Inflammatory macrophage (primary cell): ENCODE measurements at regions not wholly inside any gene's neighbourhood (a gene's known extent, or its start where the extent isn't known, plus 50 kb on each side); places are given as distances from the start of the nearest gene placed in this dataset.
A peak's percentile ranks its signal among the peaks of the same experiment; 100 is the strongest.

ENCODE experiments used
- DNase-seq, 2 donors: peaks; one replicate each; pipeline ENCODE4 v3.0.0-alpha.2; 2020 to 2022

DNA sequence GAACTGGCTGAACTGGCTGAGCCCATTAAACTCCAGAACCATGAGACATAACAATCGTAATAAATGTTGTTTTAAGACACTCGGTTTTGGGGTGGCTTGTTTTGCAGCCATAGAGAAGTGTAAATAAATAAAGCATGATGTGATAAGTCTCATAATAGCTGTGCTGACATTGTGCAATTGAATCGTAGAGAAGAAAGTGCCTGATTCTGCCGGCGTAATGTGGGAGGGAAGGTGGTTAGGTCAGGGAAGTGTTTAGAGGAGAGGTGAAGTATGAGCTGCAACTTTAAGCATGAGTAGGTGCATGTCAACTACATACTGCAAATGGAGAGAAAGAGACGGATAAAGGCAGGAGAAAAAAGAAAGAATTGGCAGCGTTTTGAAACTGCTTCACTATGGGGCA, 217.1 kb downstream of the BLID start:
- DNase-seq, result no peak

DNA sequence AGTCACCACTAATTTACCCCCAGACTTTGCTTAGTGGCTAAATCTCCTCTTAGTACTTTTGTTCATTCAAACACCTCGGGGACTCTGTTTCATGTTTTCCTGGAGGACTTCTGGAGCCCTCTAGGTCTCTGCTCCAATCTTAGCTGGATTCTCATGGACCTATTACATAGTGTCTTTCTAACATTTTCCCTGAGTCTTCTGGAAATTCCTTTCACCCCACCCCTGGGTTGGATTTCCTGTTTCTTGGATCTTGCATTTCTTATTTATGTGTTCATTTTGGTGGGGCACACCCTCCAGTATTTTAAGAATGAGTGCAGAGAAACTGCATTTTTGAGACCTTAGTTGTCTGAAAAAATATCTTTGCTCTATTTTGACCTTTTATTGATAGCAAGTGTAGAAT, 220.1 kb downstream of the BLID start:
- no peak for DNase-seq

DNA sequence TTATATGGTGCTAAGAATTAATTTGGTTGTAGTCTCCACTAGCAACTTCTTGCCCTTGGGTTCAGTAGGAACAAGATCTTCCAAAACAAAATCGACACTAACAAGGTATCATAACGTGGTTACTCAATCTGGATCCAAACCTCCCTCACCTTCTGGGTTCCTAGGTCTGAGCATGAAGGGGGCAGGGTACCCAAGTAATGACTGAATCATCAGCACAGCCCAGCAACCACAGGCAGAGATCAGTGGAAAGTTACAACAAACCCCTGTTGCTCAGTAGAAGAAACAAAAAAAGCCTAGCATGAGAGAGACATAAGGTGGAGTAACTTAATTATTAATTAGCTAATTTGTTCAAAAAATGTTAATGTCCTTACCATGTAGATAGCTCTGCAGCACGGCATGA, 221.4 kb downstream of the BLID start:
- no peak for DNase-seq

DNA sequence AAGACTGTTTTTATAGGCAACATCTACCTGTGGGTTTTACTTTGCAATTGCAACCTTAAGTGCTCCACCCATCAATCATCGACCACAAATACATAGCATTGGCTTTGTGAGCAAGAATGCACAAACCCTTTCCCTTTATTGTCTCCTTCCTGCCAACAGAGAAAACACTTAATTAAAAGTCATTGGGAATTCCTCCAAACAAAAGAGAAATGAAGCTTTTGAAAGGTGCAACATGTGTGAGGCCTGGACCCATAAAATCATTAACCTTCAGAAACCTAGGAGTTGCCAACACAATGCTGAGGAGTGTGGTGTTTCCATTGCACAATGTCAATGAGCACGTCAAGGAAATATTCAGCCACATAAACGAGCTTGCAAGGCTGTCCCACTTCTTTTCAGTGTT, 223.2 kb downstream of the BLID start:
- DNase-seq, result no peak

DNA sequence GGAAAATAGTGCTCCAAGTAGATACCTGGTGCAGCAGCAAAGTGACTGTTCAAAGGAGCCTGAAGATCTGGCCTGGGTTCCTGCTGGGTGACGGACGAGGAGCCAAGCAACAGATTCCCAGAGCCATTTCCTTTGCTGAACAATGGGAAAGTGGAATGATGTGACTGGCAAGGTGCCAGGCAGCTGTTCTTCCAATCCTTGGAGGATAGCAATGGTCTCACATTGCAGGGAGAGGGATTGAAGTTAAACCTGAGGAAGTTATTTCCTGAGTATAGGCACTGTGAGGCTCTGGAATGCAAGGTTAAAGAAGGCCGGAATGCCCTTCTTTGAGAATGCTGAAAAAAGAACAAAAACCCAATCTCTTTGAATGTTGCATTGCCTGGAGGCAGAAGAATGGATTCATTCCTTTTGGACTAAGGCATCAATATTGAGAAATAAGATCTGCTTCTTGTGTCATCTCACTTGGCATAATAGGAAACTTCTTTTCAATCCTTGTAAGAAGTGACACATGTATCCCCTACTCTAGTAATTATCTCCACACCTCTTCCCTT, 223.8 kb downstream of the BLID start:
- DNase-seq, result no peak

DNA sequence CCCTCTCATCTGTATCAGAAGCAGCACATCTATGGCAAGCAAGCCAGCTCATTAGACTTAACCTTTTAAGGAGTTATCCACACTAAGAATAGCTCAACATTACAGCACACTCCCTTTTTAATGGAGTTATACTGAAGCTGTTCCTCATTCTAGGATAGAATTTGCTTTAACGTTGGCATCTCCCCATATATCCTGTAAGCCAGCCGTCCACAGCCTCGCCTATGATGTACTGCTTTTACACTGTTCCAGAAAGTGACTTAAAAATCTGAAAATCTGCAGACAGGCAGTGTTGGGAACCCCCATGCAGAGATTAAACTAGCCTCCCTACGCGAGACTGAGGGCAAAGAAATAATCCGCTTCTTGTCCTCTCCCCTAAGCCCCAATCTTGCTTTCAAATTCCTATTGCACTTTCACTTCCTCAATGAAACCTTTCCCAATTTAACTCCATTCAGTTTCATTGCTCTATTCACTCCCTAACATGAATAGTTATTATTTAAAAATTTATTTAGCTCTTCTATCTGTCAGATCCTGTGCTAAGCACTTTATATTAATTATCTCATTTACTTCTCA, 225.0 kb downstream of the BLID start:
- DNase-seq, result peak; percentile 34 to 64

DNA sequence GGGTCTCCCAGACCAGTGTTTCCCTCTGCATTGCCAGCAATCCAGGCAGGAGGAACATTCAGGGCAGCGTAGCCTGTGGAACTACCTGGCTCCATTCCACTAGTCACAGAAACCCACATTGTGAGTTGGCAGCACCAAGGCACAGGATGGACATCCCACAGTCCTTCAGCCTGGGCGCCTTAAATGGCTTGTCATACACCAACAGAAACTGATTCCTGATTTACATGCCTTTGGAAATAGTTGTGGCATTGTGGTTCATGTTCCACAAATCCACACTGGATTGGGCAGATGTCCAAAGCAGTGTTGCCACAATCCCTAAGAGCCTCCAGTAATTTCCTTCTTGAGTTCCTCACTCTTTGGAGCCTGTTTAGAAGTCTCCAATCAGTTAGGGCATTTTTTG, 225.6 kb downstream of the BLID start:
- DNase-seq, result peak; percentile 14 to 50

DNA sequence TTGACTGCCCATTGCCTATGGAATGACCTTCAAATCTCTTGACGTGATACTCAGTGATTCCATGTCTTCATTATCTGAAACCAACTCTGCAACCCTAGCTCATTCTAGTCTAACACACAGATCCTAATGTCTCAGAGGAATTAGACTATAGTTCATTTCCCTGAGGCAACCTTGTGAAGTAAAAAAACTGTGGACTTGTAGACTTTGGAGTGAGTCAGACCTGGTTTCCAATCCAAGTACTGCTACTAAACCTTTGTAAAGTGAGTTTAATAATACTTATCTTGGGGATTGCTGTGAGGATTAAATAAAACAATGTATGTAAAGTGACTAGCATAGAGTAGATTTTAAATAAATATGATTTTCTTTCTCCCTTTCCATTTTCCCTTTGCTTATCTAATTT, 226.1 kb downstream of the BLID start:
- no peak for DNase-seq

DNA sequence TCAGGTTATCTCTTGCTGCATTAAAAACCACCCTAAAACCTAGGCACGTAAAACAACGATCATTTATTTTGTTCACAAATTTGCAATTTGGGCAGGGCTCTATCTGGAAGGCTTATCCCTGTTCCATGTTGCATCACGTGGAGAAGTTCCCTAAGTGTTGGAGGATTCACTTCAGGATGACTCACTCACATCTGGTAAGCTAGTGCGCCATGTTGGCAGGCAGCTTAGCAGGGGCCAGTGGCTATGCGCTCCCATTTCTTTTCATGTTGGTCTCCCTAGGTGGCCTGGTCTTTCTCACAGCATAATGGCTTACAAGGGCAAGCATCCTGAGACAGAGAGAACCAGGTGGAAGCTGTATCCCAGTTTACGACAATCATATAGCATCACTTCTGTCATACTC, 226.8 kb downstream of the BLID start:
- DNase-seq, result peak in 1 of 2 donors; percentile 43

DNA sequence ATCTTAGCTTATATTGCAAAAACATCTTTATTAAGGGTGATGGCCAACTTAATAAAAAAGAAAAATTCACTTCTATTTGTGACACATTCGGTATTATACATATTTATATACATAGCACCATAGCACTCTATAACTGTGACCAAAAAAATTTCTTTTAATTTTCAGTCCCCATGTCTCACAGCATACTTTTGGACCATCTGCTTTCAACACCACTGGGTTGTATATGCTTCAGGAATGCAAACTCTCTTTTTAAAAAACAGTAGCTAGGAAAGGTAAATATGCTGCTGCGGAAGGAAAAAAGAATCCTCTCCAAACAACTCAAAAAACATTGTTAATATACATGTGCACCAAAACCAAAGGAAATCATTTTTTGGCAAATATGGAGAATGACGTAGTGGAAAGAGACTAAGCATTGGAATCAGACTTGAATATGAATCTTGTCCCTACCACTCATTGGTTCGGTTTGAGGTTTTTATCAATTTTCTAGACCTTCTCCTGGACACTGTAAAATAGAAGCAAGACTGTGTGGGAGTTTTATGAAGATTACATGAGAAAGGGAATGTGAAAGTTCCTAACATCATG, 227.9 kb downstream of the BLID start:
- no peak for DNase-seq

DNA sequence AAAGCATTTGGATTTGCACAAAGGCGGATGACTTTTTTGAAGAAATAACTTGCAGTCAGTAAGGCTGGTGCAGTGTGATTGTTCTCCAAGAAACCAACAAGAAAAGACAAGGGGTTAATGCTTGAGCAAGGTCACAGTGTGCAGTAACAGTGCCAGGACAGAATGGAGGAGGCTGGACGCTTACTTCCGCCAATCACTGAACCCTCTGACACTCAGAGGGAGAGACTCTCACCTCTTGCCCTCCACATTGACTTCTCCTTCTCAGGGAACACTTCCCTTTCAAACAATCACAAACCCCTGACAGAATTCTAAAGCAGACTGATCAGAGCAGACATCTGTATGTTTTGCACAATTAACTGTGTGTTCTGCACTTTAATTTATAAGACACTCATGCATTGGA, 228.4 kb downstream of the BLID start:
- DNase-seq, result peak; percentile 84 to 89

DNA sequence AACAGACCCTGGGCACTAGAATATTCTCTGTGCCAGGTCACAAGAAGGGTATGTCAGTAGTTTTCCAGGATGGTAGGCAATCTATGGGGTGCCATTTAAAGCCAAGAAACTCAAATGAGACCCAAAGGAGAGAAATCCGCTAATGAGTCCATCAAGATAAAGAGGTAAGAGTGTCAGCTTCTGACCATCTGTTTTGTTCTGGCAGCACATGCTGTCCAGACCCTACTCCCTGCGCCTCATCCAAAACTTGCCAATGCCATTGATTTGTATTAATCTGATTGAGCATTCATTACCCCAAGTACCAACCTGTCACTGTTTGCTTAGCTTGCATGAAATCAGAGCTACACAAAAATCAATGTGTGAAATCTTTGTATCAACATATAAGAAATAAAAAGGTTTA, 229.0 kb downstream of the BLID start:
- DNase-seq, result no peak

DNA sequence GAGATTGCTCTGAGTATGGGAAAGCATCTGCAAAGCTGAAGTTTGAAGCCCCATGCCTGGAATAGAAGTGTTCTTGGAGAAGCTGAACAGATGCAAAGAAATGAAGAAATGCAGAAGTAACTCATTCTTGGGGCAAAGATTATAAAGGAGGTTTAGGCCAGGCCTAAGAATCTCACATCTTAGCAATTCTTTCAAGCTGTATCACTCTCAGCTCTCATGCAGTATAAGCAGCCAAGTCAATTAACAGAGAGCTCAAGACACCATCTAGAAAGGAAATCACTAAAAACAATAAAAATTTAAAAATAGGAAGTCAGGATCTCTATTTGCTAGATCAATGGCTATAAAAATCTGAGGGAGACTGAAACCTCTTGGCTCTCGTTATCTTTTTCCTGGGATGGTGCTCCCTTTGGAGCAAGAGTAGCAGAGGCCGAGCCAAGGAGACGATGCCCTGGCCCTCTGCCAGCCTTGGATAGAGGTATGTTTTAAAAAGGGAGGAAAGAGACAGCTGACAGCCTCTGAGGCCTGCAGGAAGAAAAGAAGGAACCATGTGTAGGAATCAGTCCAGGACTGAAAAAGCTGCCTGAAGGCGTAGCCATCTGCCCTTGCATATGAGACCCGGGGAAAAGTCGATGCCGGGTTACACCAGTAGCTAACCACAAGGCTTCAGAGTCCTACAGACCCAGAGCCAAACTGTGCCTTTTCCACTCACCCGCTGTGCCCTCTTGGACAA, 229.8 kb downstream of the BLID start:
- peak; percentile 15 to 16 for DNase-seq

DNA sequence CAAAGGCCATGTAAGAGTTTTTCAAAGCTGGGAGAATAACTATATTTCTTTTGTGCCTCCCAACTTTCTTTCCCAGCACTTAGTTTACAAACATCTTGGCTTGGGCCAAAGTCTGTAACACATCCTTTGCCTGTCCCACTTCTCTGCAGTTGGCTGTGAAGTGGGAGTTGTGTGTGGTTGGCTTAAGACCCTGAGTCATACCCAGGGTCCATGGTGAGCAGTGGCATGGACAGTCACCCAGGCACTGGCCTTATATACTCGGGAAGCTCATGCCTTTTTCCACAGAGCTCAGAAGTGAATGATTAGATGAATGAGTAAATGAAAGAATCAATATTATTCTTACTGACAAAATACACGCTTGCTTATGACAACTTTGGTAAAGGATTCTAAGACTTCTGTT, 231.4 kb downstream of the BLID start:
- no peak for DNase-seq

DNA sequence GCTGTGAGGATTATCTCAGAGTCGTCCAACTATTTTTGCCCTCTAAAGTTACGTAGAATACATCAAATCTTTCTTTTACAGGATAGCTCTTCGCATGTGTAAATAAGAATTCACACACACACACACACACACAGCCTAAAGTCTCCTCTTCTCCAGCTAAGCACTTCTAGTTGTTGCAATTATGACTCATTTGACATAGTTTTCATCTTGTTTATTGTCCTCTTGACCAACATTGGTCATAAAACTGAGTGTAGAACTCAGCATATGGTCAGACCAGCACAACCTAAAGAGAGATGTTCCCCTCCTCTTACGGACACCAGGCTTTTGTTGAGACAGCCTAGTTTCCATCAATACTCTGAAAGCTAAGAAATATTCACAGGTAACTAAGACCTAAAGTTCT, 234.2 kb downstream of the BLID start:
- DNase-seq, result peak in 1 of 2 donors; percentile 11

DNA sequence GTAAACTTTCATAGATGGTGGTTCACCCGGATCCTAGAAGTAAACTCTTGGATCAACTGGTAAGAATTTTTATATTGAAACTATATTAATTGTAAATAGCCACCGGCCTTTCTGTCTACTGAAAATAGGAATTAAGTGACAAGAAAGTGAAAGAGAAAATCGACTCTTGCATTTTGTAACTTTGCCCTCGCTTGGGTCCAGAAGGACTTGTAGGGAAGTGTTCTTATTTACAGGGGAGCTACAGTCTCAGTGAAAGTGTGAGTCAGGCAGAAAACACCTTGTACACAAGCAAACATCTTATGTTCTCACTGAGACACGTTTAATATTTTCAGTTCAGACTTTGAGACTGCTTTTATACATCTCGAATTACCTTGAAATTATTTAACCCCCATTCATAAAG, 238.9 kb downstream of the BLID start:
- no peak for DNase-seq

DNA sequence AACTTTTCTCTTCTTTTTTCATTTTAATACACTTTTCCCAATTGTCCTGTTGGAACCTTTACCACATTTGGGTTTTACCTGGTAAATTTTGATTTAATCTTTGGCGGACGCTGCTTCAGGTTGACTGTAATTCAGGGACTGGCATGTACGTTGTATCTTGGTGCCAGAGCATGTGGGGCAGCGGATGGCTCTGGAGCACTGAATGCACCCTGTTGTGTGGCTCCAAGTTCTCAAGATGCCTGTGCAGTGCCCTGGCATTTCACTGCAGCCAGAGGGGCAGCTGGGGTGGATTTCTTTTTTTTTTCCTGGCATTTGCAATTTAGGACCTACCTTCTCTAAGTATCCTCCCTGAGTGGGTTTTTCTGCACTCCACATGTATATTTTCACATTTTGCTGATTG, 242.2 kb downstream of the BLID start:
- no peak for DNase-seq

DNA sequence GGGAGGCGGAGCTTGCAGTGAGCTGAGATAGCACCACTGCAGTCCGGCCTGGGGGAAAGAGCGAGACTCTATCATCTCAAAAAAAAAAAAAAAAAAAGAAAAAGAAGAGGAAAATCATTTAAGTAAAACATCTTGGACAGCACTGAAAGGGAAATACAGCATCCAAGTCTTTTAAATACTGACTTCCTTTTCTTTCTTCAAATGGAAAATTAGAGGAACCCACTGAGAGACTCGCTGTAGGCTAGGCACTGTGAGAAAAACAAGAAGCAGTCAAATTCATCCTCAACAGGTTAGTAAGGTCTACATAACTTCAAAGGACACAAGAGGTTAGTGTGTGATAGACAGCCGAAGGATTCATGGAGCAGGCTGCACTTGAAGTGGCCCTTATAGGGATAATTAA, 243.7 kb downstream of the BLID start:
- DNase-seq, result peak in 1 of 2 donors; percentile 19

DNA sequence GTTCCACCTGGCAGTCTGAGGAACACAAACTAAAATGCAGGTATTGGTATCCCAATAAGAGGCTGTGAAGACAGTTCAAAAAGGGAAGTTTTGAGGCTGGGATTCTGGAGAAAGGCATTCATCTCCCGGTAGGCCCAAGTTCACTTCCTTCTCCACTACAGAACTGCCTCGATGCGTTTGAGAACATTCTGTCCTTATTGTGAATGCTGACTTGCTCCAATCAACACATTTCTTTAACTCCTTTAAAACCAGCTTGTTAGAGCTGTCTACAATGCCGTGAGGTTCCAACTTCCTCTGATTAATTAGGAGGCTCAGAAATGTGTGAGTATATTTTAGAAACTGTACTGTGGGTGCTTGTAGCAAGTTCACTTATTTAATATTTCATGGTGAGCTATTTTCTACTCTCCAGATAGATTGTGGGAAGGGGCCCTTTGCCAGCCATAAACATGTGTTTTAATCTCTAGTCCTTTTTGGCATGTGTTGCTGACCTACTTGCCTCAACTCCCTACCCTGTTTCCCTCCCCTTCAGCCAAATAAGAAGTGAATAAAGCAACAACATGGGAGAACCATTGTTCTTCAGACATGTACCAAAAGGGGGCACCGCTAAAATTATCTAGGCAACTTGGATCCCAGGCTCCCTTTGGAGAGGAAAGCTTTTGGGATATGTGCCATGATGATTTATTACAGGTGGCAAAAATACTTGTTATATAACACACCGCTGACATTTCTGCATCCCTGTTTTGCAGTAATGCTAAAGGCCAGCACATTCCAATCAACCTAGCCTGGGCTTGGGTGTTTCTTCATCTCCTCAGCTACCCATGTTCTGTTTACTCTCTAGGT, 245.6 kb downstream of the BLID start:
- no peak for DNase-seq

DNA sequence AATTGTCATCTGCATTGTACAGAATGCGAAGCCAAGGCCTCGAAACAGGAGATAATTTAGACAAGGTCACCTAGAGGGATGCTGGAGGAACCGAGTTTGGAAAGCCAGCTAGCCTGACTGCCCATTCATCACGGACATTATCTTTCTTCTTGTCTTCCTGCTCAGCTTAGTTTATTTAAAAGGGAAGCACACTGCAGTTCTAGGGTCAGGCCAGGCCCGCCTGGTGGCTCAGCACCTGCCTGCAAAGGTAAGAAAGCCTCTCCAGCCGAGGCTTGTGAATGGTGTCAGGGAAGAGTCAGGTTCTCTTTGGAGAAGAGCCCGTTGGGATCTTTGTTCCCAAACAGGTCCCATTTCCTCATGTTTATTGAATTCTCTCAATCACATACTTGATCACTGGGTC, 246.5 kb downstream of the BLID start:
- no peak for DNase-seq

DNA sequence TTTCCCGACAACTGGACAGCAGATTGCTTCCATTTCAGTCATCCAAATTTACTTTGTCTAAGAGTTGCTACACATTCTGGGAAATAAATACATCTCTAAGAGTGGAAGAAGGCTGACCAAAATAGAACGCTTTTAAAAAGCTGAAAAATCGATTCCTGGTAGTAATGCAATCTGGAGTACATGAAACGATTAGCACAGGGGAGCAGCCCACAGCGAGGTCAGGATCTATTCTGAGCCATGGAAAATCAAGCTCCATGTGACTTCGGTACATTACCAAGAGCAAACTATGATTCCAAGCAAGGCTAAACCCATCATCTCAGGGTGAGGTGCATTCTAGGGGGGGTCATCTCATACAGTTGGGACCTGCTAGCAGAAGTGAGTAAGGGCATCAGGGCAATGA, 249.3 kb downstream of the BLID start:
- no peak for DNase-seq

DNA sequence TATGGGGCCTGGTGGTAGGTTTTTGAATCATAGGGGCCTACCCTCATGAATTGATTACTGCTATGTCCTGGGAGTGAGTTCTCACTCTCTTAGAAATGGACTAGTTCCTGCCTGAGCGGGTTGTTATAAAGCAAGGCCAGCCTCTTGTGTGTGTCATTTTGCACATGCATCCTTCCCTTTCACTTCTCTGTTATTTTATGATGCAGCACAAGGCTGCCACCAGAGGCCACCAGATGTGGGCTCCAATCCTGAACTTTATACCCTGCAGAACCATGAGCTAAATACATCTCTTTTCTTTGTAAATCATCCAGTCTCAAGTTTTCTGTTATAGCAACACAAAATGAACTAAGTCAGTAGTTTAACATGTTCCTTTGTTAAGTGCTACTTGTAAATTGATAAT, 251.4 kb downstream of the BLID start:
- DNase-seq, result peak; percentile 22 to 33

DNA sequence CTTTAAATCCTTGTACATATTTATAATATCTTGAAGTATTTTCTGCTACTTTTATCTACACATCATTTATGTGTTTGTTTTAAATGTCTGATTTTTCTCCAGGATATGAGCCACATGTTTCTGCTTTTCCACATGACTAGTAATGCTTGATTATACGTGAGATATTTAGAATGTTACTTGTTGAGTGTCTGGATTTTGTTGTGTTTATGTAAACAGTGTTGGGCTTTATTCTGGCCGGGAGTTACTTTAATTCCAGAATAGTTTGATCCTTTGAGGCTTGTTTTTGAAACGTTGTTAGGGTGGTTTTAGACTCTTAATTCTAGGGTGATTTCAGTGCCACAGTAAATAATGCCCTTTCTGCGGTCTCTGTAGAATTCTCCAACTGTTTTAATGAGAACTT, 252.9 kb downstream of the BLID start:
- no peak for DNase-seq
